H9 (cell line): ENCODE measurements at regions not wholly inside any gene's neighbourhood (a gene's known extent, or its start where the extent isn't known, plus 50 kb on each side); places are given as distances from the start of the nearest gene placed in this dataset.

Source experiments
- DNase-seq: peaks from one replicate; pipeline ENCODE4 v3.0.0-alpha.2; 2017
- H2AFZ ChIP-seq: one replicate; pipeline ENCODE4 v1.6.1; 2013; ENCODE audit warnings: mild to moderate bottlenecking, low read length, control low read depth, moderate library complexity
- H2AK5ac ChIP-seq: 2 replicates; pipeline ENCODE4 v1.6.1; 2013; ENCODE audit warnings: low read length, control low read depth, mixed read lengths; ENCODE audit not compliant: insufficient read length
- H2BK120ac ChIP-seq: one replicate; pipeline ENCODE4 v1.6.1; 2013; ENCODE audit warnings: low read depth, mild to moderate bottlenecking, low read length, control low read depth, inconsistent platforms; ENCODE audit not compliant: poor library complexity, severe bottlenecking
- H2BK12ac ChIP-seq: 2 replicates; pipeline ENCODE4 v1.6.1; 2013; ENCODE audit warnings: low read length, control low read depth, mixed read lengths, low read depth; ENCODE audit not compliant: insufficient read length
- H2BK15ac ChIP-seq: 2 replicates; pipeline ENCODE4 v1.6.1; 2013; ENCODE audit warnings: low read depth, low read length, control low read depth
- H2BK20ac ChIP-seq: one replicate; pipeline ENCODE4 v1.6.1; 2013; ENCODE audit warnings: low read depth, mild to moderate bottlenecking, low read length, control low read depth, inconsistent platforms; ENCODE audit not compliant: poor library complexity, severe bottlenecking
- H2BK5ac ChIP-seq: 2 replicates; pipeline ENCODE4 v1.6.1; 2013; ENCODE audit warnings: low read length, control low read depth, mixed read lengths; ENCODE audit not compliant: insufficient read length
- H3K14ac ChIP-seq: 2 replicates; pipeline ENCODE4 v1.6.1; 2013; ENCODE audit warnings: low read length, control low read depth; ENCODE audit not compliant: insufficient read depth
- H3K18ac ChIP-seq: 2 replicates; pipeline ENCODE4 v1.6.1; 2013; ENCODE audit warnings: low read depth, mild to moderate bottlenecking, mixed read lengths, low read length, control low read depth; ENCODE audit not compliant: insufficient read length
- H3K23ac ChIP-seq: 2 replicates; pipeline ENCODE4 v1.6.1; 2013; ENCODE audit warnings: low read length, control low read depth, mixed read lengths, low read depth; ENCODE audit not compliant: insufficient read length
- H3K23me2 ChIP-seq: 2 replicates; pipeline ENCODE4 v1.6.1; 2013; ENCODE audit warnings: low read depth, mild to moderate bottlenecking, mixed read lengths, low read length, control low read depth; ENCODE audit not compliant: insufficient read length, poor library complexity, severe bottlenecking
- H3K27ac ChIP-seq: 2 replicates; pipeline ENCODE4 v1.5.1; 2013; ENCODE audit warnings: low read length, control low read depth, mixed read lengths, low read depth; ENCODE audit not compliant: insufficient read length
- H3K27me3 ChIP-seq: 2 replicates; pipeline ENCODE4 v1.6.1; 2013; ENCODE audit warnings: low read length, control low read depth, inconsistent platforms; ENCODE audit not compliant: insufficient read depth
- H3K4ac ChIP-seq: 2 replicates; pipeline ENCODE4 v1.6.1; 2013; ENCODE audit warnings: low read depth, mild to moderate bottlenecking, control low read depth, inconsistent platforms, low read length, moderate library complexity
- H3K4me1 ChIP-seq: 2 replicates; pipeline ENCODE4 v1.6.1; 2013; ENCODE audit warnings: low read length, control low read depth, inconsistent platforms; ENCODE audit not compliant: insufficient read depth
- H3K4me2 ChIP-seq: 2 replicates; pipeline ENCODE4 v1.6.1; 2013; ENCODE audit warnings: low read length, control low read depth, mixed read lengths; ENCODE audit not compliant: insufficient read length, insufficient read depth
- H3K56ac ChIP-seq: 2 replicates; pipeline ENCODE4 v1.6.1; 2013; ENCODE audit warnings: low read depth, mild to moderate bottlenecking, mixed read lengths, low read length, control low read depth; ENCODE audit not compliant: insufficient read length
- H3K79me1 ChIP-seq: 2 replicates; pipeline ENCODE4 v1.6.1; 2013; ENCODE audit warnings: low read depth, mild to moderate bottlenecking, moderate library complexity, low read length, control low read depth, inconsistent platforms; ENCODE audit not compliant: insufficient read depth, poor library complexity, severe bottlenecking
- H3K79me2 ChIP-seq: 2 replicates; pipeline ENCODE4 v1.6.1; 2013; ENCODE audit warnings: low read length, control low read depth, inconsistent platforms; ENCODE audit not compliant: insufficient read depth
- H3K9ac ChIP-seq: 2 replicates; pipeline ENCODE4 v1.6.1; 2013; ENCODE audit warnings: low read length, control low read depth, mixed read lengths; ENCODE audit not compliant: insufficient read length; ENCODE audit errors: extremely low read depth
- H3K9me3 ChIP-seq: one replicate; pipeline ENCODE4 v1.6.1; 2013; ENCODE audit warnings: low read depth, low read length, inconsistent platforms; ENCODE audit not compliant: control insufficient read depth
- H3T11ph ChIP-seq: one replicate; pipeline ENCODE4 v1.6.1; 2013; ENCODE audit warnings: mild to moderate bottlenecking, low read length, control low read depth, inconsistent platforms
- H4K20me1 ChIP-seq: one replicate; pipeline ENCODE4 v1.6.1; 2013; ENCODE audit not compliant: control insufficient read depth, insufficient read length, insufficient read depth
- H4K5ac ChIP-seq: 2 replicates; pipeline ENCODE4 v1.6.1; 2013; ENCODE audit warnings: low read depth, mild to moderate bottlenecking, mixed read lengths, low read length, control low read depth; ENCODE audit not compliant: insufficient read length
- H4K8ac ChIP-seq: replicated peaks from 2 replicates; pipeline ENCODE4 v1.6.1; 2013; ENCODE audit warnings: low read length, control low read depth, mixed read lengths, low read depth; ENCODE audit not compliant: insufficient read length
- H4K91ac ChIP-seq: 2 replicates; pipeline ENCODE4 v1.6.1; 2013; ENCODE audit warnings: low read depth, mild to moderate bottlenecking, moderate library complexity, mixed read lengths, low read length, control low read depth; ENCODE audit not compliant: insufficient read length
- H3K27ac Mint-ChIP-seq, 3 experiments: 2 replicates in 2 of 3; 3 replicates in 1 of 3; pipeline ENCODE4 v1.8.0; 2020 to 2021; ENCODE audit warnings: mixed read lengths in 3 of 3, mild to moderate bottlenecking in 1 of 3, moderate library complexity in 1 of 3
- H3K27me3 Mint-ChIP-seq: 2 replicates; pipeline ENCODE4 v1.8.0; 2021; ENCODE audit warnings: low read depth, mild to moderate bottlenecking, moderate library complexity, mixed read lengths
- H3K36me3 Mint-ChIP-seq, 3 experiments: 2 replicates in 2 of 3; 3 replicates in 1 of 3; pipeline ENCODE4 v1.8.0; 2020 to 2021; ENCODE audit warnings: low read depth in 3 of 3, mixed read lengths in 3 of 3; ENCODE audit not compliant: insufficient read depth in 1 of 3
- H3K4me1 Mint-ChIP-seq, 2 experiments: 2 replicates each; pipeline ENCODE4 v1.8.0; 2020; ENCODE audit warnings: mixed read lengths in 2 of 2
- H3K4me3 Mint-ChIP-seq, 2 experiments: 2 replicates in 1 of 2; 3 replicates in 1 of 2; pipeline ENCODE4 v1.8.0; 2020 to 2021; ENCODE audit warnings: mild to moderate bottlenecking in 2 of 2, mixed read lengths in 2 of 2, moderate library complexity in 1 of 2
- H3K9me3 Mint-ChIP-seq, 2 experiments: 2 replicates in 1 of 2; 3 replicates in 1 of 2; pipeline ENCODE4 v1.8.0; 2020; ENCODE audit warnings: mild to moderate bottlenecking in 2 of 2, mixed read lengths in 2 of 2, moderate library complexity in 1 of 2
- WGBS: extraction: QIAGEN DNeasy Blood & Tissue Kit; methylation state at CpG from one replicate; pipeline ENCODE4 v1.1.7; 2013; ENCODE audit warnings: missing lambda C conversion rate, low lambda C conversion rate, mixed read lengths; ENCODE audit not compliant: insufficient read length; ENCODE audit errors: extremely low coverage; 5-methylcytosine and 5-hydroxymethylcytosine counted together
- TF ChIP-seq, protein P1 (sequence below): fragments of 200-600 bp; sonication (generic); conservative IDR thresholded peaks from 3 replicates; pipeline ENCODE4 v1.8.0; 2021; ENCODE audit warnings: antibody characterized with exemption, mild to moderate bottlenecking

GRCh38 chr4:95636061-95636460 lies 87.3 kb upstream of the UNC5C start:
- Histone ChIP-seq H3K27me3 (no peaks in the 10 kb centered on the region), H3K79me2 (no peaks in the 10 kb centered on the region), H2BK15ac (no peak overlapping the region), H3K27ac (no peak overlapping the region), H2AFZ (no peak overlapping the region), H3K79me1 (no peaks in the 10 kb centered on the region), H2BK20ac (no peak overlapping the region), H4K8ac (no peak overlapping the region), H3K4me1 (no peaks in the 10 kb centered on the region; the same call in 1 of the 2 replicates), H3K56ac (no peak overlapping the region), H4K5ac (no peak overlapping the region), H2BK5ac (no peak overlapping the region), H3K4ac (no peak overlapping the region), H3K23ac (no peak overlapping the region), H3T11ph (no peak overlapping the region), H4K91ac (no peak overlapping the region), H3K14ac (no peak overlapping the region), H3K23me2 (no peaks in the 10 kb centered on the region), H2BK120ac (no peak overlapping the region), H3K4me2 (no peak overlapping the region), H4K20me1 (no peaks in the 10 kb centered on the region), H2BK12ac (no peak overlapping the region), H3K9me3 (no peaks in the 10 kb centered on the region), H3K9ac (no peak overlapping the region), H2AK5ac (no peak overlapping the region), H3K18ac (no peak overlapping the region)
- Mint-ChIP-seq H3K27ac (no peak overlapping the region), H3K36me3 (no peaks in the 10 kb centered on the region; a peak in 1 of 7 replicates), H3K4me3 (no peak overlapping the region), H3K4me1 (peaks cover 16 to 18% of the 10 kb centered on the region in 2 experiments), H3K27me3 (no peaks in the 10 kb centered on the region), H3K9me3 (no peaks in the 10 kb centered on the region; a peak in 1 of 5 replicates)
- no CpG with 5 or more reads among the region's 2 CpGs for WGBS
- TF ChIP-seq, protein P1, sequence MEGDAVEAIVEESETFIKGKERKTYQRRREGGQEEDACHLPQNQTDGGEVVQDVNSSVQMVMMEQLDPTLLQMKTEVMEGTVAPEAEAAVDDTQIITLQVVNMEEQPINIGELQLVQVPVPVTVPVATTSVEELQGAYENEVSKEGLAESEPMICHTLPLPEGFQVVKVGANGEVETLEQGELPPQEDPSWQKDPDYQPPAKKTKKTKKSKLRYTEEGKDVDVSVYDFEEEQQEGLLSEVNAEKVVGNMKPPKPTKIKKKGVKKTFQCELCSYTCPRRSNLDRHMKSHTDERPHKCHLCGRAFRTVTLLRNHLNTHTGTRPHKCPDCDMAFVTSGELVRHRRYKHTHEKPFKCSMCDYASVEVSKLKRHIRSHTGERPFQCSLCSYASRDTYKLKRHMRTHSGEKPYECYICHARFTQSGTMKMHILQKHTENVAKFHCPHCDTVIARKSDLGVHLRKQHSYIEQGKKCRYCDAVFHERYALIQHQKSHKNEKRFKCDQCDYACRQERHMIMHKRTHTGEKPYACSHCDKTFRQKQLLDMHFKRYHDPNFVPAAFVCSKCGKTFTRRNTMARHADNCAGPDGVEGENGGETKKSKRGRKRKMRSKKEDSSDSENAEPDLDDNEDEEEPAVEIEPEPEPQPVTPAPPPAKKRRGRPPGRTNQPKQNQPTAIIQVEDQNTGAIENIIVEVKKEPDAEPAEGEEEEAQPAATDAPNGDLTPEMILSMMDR: no peak
- DNase-seq: no peak
